Activated gamma-delta T cell (primary cell): ENCODE measurements at regions not wholly inside any gene's neighbourhood (a gene's known extent, or its start where the extent isn't known, plus 50 kb on each side); places are given as distances from the start of the nearest gene placed in this dataset.
"Not testable (repeated sequence)": the region's sequence is repeated elsewhere in the genome, so short reads cannot be mapped to it uniquely, and the experiment has no call there.

Source experiments
- DNase-seq: peaks from one replicate; lab custom pipeline; 2025; lab: John Stamatoyannopoulos, UW

DNA sequence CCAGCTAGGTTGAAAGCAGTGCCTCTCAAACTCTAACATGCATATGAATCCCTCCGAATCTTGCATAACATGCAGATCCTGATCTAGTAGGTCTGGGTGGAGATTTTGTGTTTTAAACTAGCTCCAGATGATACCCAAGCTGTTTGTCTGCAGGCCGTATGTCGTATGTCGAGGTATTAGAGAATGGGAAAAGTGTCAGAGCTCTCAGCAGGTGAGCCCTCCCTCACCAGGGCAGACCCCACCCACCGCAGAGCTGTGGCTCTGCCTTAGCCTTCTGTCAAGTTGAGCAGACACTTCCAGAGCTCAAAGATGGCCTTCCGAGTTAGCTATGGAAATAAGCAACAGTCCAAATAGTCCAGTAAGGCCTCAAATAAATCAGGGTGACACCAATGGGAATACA, 83.2 kb upstream of the MAP3K1 start:
- no peak for DNase-seq

- DNase-seq, result not testable (repeated sequence)
Observed at GRCh38 chr5:56731473-56731872, 83.9 kb upstream of the MAP3K1 start.

DNA sequence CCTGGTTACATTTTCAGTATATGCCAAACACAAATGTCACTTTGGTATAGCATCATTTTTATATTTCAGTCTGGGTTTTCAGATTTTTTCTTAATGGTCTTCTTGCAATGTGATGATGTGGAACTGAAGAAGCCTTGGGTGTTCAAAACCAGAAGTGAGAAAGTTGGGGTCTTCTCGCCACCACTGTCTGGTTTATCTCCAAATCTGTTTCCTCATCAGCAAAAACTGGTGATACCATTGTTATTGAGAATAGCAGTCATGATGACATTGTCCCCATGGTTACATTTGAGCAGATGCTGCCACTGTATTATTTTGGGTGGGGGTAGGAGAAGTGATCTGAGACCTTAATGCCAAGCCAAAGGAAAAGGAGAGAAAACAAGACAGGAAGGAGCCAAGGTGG, 85.9 kb upstream of the MAP3K1 start:
- no peak for DNase-seq

GRCh38 chr5:56725711-56726411, 89.5 kb upstream of the MAP3K1 start:
- DNase-seq, result no peak

- DNase-seq, result not testable (repeated sequence)
Observed at GRCh38 chr5:56724857-56725256, 90.5 kb upstream of the MAP3K1 start.

- no peak for DNase-seq
Observed at GRCh38 chr5:56722317-56722716, 93.0 kb upstream of the MAP3K1 start.

- no peak for DNase-seq
Observed at GRCh38 chr5:56717253-56717987, 97.9 kb upstream of the MAP3K1 start.

DNA sequence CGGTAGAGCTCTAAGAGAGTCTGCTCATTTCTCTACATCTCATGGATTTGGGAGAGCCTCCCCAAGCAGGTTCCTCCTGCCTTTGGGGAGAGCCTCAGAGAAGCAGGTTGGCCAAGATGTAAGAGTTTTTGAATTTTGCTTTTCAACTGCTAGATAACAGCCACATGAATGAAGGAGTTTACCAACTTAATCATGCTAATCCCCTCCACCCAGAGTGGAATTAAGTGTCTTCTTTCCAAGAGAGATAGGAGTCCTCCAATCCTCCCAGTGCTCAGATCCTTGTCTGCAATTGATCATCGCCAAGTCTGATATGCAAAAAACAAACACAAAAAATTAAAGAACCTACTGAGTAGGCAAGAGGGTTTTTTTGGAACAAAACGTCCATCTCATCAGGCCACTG, 99.4 kb upstream of the MAP3K1 start:
- no peak for DNase-seq

- DNase-seq, result no peak
Observed at GRCh38 chr5:56712895-56713591, 102.3 kb upstream of the MAP3K1 start.

- no peak for DNase-seq
Observed at GRCh38 chr5:56710826-56711590, 104.3 kb upstream of the MAP3K1 start.

DNA sequence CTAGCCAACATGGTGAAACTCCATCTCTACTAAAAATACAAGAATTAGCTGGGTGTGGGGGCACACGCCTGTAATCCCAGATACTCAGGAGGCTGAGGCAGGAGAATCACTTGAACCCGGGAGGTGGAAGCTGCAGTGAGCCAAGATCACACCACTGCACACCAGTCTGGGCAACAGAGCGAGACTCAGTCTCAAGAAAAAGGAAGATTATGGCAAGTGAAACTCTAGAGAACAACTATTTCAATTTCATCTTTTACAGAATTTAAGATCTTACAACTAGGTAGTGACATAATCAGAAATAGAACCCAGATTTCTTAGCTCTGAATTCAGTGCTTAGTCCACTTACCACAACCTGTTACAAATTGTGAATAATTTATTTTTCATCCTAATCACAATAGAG, 108.8 kb upstream of the MAP3K1 start:
- no peak for DNase-seq

DNA sequence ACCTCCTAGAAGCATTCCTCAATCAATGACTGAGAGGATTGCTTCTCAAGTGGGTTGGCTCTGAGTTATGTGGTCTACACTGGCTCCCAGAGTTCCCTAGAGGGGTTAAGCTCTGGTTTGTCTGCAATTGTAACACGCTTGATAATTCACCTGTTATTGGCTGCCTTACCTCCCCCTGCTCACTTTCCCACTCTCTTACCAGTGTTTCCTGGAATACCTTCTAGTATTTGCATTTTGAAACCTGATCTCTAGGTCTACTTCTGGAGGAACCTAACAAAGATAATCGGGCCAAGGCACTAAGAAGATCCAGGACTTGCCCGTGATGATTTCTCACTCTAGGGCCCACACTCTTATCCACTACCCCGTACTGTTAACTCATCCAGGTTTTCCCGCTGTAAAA, 110.1 kb upstream of the MAP3K1 start:
- no peak for DNase-seq

GRCh38 chr5:56703952-56704351, 111.4 kb upstream of the MAP3K1 start:
- no peak for DNase-seq

- no peak for DNase-seq
Observed at GRCh38 chr5:56700711-56701110, 114.6 kb upstream of the MAP3K1 start.

DNA sequence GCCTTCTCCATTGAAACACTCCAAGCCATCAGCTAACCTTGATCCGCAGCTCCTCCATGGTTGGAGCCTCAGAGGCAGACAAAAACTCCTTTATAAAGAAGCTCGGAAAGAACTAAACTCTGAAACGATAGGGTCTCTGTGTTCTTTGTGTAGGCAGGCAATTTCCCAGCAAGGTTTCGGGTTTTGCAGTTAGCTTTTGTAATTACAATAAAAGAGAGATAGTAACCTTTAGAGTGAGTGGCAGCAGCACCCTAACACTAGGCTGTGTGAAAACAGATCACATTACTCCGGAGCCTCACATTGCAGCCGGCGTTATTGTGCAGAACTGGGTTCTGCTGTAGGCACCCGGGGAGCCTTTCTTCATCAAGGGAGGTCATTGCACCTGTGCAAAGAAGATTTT, 115.8 kb upstream of the MAP3K1 start:
- no peak for DNase-seq

GRCh38 chr5:56698463-56699381, 116.6 kb upstream of the MAP3K1 start:
- no peak for DNase-seq

GRCh38 chr5:56696900-56697299, 118.4 kb upstream of the MAP3K1 start:
- no peak for DNase-seq

DNA sequence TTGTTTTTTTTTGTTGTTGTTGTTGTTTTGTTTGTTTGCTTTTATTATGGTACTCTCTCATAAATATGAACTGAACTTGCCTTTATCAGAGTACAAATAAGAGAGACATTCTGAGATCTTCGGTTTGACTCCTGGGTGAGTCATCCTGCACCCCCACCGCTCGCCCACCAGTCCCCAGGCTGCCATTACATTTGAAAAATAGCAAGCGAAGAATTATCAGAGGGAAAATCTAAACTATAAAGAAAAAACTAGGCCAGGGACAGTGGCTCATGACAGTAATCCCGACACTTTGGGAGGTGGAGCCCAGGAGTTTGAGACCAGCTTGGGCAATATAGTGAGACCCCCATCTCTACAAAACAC, 122.1 kb upstream of the MAP3K1 start:
- DNase-seq, result no peak

GRCh38 chr5:56692359-56693219, 122.8 kb upstream of the MAP3K1 start:
- DNase-seq, result no peak

DNA sequence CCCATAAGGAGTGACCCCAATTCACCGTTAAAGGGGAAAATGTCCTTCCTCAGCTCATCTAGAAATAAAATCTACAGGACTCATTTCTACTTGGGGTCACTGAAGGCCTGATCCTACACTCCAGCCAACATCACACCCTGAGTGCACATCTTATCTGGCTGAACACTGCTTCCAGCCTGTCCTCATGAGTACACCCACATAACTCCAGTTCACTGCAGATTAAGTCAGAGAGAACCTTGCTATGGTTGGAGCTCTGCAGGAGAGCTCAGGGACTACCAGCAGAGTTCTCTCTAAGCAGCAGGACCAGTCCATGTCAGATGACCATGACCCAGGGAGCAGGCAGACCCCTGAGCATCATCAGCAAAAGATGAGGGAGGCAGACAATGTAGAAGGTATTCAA, 126.9 kb upstream of the MAP3K1 start:
- no peak for DNase-seq
